ENCODE measurements at regions not wholly inside any gene's neighbourhood (a gene's known extent, or its start where the extent isn't known, plus 50 kb on each side); places are given as distances from the start of the nearest gene placed in this dataset.
A peak's percentile ranks its signal among the peaks of the same experiment; 100 is the strongest.

DNA sequence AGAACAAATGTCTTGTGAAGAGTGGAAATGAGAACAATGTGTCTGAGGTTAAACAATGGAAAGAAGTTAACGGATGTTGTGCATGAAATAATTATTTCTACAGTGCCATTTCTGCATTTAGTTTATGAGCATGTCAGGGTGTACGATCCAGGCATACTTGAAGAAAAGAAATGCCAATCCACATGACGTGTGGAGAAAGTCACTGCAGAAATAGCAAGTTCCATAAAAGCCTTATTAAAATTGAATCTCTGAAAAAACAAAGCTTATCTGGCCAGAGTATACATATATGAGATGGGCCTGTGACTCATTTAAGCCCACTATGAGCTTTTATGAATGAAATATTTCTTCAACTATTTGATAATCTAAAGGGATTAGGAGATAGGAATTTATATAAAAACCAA lies 426.1 kb downstream of the EFNB2 start:
- Histone ChIP-seq H3K9me3 (ENCODE audit: low read depth) (no peaks in the 10 kb centered on the region), H3K36me3 (no peaks in the 10 kb centered on the region), H3K27me3 (no peaks in the 10 kb centered on the region), H3K27ac (no peak overlapping the region), H3K4me3 (no peak overlapping the region), H3K4me1 (ENCODE audit: low read depth) (no peaks in the 10 kb centered on the region)
- TF ChIP-seq, protein P1, sequence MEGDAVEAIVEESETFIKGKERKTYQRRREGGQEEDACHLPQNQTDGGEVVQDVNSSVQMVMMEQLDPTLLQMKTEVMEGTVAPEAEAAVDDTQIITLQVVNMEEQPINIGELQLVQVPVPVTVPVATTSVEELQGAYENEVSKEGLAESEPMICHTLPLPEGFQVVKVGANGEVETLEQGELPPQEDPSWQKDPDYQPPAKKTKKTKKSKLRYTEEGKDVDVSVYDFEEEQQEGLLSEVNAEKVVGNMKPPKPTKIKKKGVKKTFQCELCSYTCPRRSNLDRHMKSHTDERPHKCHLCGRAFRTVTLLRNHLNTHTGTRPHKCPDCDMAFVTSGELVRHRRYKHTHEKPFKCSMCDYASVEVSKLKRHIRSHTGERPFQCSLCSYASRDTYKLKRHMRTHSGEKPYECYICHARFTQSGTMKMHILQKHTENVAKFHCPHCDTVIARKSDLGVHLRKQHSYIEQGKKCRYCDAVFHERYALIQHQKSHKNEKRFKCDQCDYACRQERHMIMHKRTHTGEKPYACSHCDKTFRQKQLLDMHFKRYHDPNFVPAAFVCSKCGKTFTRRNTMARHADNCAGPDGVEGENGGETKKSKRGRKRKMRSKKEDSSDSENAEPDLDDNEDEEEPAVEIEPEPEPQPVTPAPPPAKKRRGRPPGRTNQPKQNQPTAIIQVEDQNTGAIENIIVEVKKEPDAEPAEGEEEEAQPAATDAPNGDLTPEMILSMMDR (IDR thresholded peaks at IDR 0.05; ENCODE audit: low read depth, low read length): no peak
- DNase-seq (ENCODE audit: low read depth in 1 of 2, low spot score in 1 of 2): no peak

DNA sequence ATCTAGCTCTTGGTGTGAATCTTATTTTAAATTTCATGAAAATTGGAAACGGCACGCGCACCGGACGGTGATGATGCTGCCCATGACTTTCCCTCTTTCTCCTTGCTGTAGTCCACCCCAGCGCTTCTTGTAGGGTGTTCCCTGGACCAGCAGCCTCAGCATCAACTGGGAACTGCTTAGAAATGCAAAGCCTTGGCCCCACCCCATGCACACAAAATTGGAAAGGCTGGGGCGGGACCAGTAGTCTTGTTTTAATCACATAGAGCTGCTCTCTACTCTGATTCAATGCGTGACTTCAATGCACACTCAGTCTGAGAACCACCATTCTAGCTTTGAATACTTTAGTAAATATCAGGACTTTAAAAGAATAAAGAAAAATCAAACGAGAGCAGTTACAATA lies 427.1 kb downstream of the EFNB2 start:
- Histone ChIP-seq H3K27me3 (no peaks in the 10 kb centered on the region), H3K9me3 (ENCODE audit: low read depth) (no peaks in the 10 kb centered on the region), H3K4me3 (no peak overlapping the region), H3K27ac (no peak overlapping the region), H3K36me3 (no peaks in the 10 kb centered on the region), H3K4me1 (ENCODE audit: low read depth) (no peaks in the 10 kb centered on the region)
- TF ChIP-seq, protein P1 (IDR thresholded peaks at IDR 0.05; ENCODE audit: low read depth, low read length): no peak
- DNase-seq (ENCODE audit: low read depth in 1 of 2, low spot score in 1 of 2): no peak

DNA sequence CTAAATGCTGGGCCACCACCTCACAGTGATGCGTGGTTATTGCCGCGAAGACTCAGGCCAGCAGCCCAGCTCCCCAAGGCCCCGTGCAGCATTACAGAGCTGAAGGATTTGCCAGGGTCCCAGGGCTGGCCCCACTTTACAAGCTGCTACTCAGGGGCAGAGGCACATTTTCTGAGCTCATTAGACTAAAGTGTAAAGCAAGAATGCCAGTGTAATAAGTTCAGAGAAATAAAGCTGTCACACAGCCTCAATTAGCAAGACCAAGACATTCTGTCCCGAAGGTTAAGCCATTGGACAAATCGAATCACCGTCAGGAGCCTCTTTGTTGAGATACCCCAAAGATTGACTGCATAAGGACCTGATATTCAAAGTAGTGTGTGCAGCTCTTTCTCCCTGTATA lies 428.4 kb downstream of the EFNB2 start:
- TF ChIP-seq, protein P1 (IDR thresholded peaks at IDR 0.05; ENCODE audit: low read depth, low read length): no peak
- Histone ChIP-seq H3K9me3 (ENCODE audit: low read depth) (no peaks in the 10 kb centered on the region), H3K4me3 (no peak overlapping the region), H3K36me3 (no peaks in the 10 kb centered on the region), H3K27ac (no peak overlapping the region), H3K4me1 (ENCODE audit: low read depth) (no peaks in the 10 kb centered on the region), H3K27me3 (no peaks in the 10 kb centered on the region)
- no peak for DNase-seq (ENCODE audit: low read depth in 1 of 2, low spot score in 1 of 2)

DNA sequence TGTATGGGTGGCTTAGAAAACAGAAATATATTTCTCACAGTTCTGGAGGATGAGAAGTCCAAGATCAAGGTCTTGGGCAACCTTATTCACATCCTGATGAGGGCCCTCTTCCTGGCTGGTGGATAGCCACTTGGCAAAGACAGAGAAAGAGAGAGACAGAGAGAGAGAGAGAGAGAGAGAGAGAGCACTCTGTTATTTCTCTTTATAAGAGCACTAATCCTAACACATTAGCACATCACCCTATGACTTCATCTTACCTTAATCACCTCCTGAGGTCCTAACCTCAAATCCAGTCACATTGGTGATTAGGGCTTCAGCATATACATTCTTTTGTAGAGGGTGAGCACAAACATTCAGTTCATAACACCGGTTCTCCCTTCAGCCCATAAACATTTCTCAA lies 430.3 kb downstream of the EFNB2 start:
- H3K27ac ChIP-seq: no peak overlapping the region
- no peaks in the 10 kb centered on the region for H3K27me3 ChIP-seq
- H3K36me3 ChIP-seq: no peaks in the 10 kb centered on the region
- TF ChIP-seq, protein P1 (IDR thresholded peaks at IDR 0.05; ENCODE audit: low read depth, low read length): no peak
- no peak overlapping the region for H3K4me3 ChIP-seq
- H3K9me3 ChIP-seq (ENCODE audit: low read depth): no peaks in the 10 kb centered on the region
- peaks cover 12% of the 10 kb centered on the region for H3K4me1 ChIP-seq (ENCODE audit: low read depth)
- no peak for DNase-seq (ENCODE audit: low read depth in 1 of 2, low spot score in 1 of 2)

DNA sequence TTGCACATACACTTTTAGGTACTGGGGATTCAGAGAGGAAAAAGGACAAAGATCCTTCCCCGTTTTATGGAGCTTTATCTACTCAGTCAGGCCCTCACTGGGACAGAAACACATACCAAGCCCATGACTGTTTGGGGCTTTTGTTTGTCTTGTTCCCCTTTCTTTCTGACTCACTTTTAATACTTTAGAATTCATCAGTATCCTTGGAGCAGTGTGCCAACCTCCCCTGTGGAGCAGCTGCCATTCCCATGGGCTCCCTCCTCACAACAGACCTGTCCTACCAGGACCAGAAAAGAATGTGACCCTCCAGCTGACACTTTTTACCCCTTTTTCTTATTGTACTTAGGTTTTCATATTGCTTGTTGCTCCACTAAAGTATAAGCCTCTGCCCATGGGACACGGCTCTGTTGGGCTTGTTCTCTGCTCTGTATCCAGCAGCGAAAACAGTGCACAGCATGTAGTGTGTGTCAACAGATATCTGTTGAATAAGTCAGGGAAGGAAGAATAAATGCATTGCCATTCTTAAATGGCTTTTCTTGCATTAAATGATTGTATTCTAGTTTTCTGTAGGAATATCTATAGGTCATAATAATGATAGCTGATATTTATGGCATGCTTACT lies 431.1 kb downstream of the EFNB2 start:
- no peaks in the 10 kb centered on the region for H3K27me3 ChIP-seq
- no peak overlapping the region for H3K27ac ChIP-seq
- no peaks in the 10 kb centered on the region for H3K9me3 ChIP-seq (ENCODE audit: low read depth)
- TF ChIP-seq, protein P1 (IDR thresholded peaks at IDR 0.05; ENCODE audit: low read depth, low read length): no peak
- H3K36me3 ChIP-seq: no peaks in the 10 kb centered on the region
- peak in 1 of 2 donors; percentile 81 for DNase-seq (ENCODE audit: low read depth in 1 of 2, low spot score in 1 of 2)
- no peak overlapping the region for H3K4me3 ChIP-seq
- peaks cover 13% of the 10 kb centered on the region for H3K4me1 ChIP-seq (ENCODE audit: low read depth)

Data from cardiac muscle cell (in vitro differentiated cells and primary cell).